ENCODE measurements at regions not wholly inside any gene's neighbourhood (a gene's known extent, or its start where the extent isn't known, plus 50 kb on each side); places are given as distances from the start of the nearest gene placed in this dataset.
A peak's percentile ranks its signal among the peaks of the same experiment; 100 is the strongest.

DNA sequence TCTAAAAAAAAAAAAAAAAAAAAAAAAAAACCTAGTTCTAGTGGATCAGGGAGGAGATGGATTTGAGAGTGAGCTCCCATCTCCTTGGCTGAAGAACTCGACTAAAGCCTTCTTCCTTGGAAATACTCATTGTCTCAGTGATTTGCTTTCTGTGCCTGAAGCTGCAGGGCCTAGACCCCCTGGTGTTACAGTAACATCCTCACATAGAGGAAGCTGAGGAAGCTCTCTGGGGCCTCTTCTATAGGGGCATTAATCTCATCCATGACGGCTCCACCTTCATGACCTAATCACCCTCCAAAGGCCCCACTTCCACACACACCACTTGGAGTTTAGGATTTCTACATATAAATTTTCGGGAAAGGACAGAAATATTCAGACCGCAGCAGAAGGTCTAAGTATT is 95.9 kb upstream of the ETS2 start:
- DNase-seq (ENCODE audit: low spot score): no peak

DNA sequence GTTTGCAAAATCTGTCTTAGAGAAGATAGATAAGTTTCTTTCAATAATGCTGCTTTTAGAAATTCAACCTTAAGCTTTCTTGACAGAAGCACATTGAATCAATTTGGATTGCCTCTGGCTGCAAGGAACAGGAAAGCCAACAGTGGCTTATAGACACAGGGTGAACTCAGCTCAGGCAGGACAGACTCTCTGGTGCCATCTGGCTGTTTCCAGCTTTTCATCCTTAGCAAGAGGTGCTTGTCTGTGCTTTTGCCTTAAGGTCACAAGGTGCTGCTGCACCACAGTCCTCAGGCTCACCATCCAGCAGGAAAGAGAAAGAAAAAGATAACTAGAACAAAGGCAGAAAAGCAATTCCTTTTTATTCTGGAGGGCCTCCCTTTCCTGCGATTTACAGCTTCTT is 93.7 kb upstream of the ETS2 start:
- DNase-seq (ENCODE audit: low spot score): no peak

DNA sequence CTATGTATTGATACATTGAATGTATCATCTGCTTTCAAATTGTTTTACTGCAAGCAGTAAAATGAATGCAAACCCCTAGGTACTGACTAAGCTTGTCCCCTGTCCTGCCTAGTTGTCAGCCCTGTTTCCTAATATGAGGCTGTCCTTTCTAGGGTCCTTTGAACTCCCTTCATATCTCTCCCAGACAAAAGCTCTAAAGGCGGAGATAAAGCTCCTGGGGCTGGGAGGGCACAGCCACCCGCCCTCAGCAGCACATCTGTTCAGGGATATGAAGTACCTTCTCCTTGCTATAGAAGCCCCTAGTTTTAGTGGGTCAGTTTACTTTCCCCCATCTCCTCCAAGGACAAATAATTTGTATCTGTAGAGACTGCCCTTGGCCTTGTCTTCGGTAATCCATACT is 93.1 kb upstream of the ETS2 start:
- no peak for DNase-seq (ENCODE audit: low spot score)

DNA sequence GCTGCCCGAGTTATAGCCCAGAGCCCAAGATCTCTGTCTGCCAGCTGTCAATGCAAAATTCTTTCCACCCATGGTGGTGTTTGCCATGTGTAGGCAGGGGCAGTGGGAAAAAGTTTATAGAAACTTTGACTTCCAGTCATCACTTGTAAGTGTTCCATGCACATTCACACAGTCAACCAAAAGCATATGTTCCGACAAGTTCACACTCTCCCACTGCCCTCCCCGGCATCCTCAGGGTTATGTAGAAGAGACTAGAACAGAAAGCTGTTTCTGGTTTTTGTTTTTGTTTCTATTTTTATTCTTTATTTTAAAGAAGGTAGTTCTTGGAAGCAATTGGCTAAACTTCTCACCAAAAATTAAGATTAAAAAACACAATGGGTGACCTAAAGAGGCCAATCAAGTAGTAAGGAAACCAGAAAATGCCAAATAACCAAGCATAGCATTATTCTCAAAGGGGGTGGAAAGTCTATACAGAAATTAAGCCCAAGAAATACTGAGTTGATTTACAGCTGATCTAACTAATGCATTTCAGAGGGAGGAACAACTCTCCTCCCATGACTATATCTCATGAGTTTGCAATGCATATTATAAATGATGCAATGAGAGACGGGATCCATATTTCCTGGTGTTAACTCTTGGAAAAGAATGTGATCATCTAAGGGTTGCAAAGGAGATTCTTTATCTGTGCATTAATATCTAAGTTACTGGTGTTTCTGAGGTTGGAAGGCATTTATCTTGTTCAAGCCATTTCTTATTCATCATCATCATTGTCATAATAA is 91.5 kb upstream of the ETS2 start:
- DNase-seq (ENCODE audit: low spot score): no peak

DNA sequence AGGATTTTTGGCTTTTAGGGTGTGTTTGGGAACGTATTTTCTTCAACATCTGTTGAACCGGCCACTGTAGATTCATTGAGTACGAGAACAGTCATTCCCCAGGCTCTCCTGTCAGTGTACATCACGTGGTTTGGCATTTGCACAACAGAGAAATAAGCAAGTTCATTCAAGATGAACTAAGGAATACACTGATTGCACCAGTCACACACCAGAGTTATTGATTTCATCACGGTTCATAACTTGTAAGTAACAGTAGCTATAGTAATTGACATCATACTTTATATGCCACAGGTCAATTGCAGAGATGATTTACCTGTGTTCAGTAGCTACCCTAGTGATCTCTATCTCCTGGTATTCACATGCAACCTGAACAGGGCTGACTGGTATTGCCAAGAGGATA is 90.7 kb upstream of the ETS2 start:
- no peak for DNase-seq (ENCODE audit: low spot score)

DNA sequence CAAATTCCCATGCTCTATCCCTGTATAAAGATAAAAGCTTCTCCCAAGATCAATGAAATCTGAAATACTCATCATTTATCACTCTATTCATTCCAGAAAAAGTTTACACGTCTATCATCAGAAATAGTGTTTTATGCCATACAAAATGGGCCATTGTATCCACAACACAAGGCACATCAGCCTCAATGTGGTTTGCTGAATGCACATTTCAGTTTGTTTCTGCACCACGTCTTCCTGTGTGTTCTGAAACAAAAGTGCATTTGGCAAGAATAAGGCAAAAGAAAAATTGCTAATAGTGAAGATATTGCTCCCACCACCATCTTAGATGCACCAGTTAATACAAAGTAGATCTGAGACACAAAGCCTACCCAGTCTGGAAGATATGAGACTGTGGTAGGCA is 89.6 kb upstream of the ETS2 start:
- DNase-seq (ENCODE audit: low spot score): no peak

DNA sequence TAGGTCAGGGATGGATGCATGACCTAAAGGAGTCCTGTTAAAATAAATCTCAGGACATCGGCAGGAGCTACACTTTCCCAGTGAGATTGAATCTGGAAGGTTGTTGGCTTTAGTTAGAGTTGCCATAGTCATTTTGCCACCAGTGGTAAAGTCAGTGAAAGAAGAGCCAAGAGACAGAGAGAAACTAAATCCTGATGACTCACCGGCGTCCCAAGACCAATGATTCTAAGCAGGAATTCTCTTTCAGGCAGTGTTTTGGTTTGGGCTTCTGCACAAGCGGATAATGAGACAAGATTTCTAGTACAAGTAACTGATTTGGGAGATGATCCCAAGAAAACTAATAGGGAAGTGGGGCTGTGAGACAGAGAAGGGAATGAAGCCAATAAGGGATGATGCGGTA is 88.8 kb upstream of the ETS2 start:
- no peak for DNase-seq (ENCODE audit: low spot score)

DNA sequence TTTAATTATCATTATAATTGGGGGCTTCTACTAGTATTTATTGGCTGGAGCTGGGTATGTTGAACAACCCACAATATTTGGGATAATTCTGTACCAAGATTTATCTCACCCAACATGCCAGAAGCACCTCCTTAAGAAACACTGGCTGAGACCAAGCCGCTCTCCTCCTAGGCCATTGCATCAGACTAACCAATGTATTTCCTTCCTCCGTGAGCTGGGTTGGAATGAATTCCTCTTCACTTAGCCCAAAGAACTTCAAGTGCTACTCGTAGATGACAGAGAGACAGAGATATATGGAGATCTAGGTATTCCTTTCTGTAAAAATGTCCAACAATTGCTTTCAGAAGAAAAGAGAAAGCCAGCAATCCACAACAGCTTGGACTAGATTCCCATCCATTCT is 87.2 kb upstream of the ETS2 start:
- no peak for DNase-seq (ENCODE audit: low spot score)

DNA sequence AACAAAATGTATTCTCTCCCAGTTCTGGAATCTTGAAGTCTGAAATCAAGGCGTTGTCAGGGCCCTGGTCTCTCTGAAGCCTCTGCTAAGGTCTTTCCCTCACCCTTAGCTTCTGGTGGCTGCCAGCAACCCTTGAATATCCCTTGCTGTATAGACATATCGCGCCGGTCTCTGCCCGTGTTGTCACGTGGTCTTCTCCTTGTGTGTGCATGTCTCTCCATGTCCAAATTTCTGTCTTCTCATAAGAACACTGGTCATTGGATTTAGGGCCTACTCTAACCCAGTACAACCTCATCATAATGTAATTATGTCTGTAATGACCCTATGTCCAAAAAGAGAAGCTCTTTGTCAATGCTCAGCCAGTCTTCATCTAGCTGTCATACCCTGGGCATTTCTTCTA is 85.7 kb upstream of the ETS2 start:
- DNase-seq (ENCODE audit: low spot score): no peak

DNA sequence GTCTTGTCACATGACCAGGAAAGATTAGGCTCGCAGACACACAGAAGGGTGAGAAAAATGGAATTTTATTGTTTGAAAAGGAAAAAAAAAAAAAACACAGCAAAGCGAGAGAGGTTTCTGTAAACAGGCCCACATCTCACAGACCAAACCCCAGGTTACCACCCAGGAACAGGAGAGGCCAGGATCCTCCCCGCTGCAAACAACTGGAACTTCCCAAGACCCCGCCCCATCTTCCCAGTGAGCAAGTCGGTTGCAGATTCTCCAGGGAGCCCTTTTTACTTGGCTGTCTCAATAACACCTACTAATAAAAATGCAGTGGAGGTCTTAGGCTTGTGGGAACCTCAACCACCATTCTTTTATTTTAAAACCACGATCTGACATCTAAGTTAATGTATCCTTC is 84.7 kb upstream of the ETS2 start:
- no peak for DNase-seq (ENCODE audit: low spot score)

DNA sequence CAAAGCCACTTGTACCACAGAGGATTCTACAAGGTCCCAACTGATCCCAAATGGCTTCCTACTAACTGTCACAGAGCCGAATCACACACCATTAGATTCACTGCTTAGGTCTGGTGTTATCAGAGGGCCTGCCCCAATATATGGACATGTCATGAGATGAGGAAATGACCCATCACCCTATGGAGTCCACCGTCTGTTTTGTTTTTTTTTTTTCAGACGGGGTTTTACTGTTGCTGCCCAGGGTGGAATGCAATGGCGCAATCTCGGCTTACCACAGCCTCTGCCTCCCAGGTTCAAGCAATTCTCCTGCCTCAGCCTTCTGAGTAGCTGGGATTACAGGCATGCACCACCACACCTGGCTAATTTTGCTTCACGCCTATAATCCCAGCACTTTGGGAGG is 83.8 kb upstream of the ETS2 start:
- no peak for DNase-seq (ENCODE audit: low spot score)

DNA sequence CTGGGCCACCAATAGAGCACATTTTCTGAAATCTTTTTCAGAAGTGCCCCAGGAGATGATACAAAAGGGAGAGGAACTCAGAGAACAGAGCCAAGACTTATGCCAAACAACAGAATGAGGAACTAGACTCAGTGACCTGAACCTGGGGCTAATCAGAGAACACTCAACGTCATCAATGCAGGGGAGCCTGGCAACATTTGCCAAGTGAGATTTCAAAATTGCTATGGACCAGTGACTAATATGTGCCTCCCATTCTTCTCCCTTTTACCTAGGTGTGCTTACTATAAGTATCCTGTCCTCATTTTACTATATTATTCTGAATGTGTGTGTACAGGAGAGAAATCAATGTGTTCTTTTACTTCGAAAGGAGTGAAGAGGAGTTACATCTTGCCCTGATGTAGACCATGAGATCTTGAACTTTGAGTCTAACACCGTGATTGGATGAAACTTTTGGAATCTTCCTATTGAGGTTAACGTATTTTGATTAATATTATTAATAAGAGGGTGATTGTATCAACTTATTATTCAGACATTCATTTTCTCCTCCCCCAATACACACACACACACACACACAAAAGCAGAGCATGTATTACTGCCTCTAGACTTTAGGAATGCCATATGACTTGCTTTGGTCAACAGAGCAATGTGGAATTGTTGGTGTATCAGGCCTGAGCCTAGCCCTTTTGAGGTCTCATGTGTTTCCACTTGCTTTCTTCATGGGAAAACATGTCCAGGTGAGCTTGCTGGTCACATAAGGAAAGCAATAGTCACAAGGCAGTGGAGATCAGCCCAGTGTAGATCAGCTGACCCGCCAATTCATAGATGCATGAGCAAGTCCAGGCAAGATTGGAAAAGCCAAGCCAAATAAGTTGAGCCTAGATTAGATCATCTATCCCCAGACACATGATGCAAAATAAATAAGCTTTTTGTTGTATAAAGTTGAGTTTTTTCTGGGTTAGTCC is 80.3 kb upstream of the ETS2 start:
- no peak for DNase-seq (ENCODE audit: low spot score)

DNA sequence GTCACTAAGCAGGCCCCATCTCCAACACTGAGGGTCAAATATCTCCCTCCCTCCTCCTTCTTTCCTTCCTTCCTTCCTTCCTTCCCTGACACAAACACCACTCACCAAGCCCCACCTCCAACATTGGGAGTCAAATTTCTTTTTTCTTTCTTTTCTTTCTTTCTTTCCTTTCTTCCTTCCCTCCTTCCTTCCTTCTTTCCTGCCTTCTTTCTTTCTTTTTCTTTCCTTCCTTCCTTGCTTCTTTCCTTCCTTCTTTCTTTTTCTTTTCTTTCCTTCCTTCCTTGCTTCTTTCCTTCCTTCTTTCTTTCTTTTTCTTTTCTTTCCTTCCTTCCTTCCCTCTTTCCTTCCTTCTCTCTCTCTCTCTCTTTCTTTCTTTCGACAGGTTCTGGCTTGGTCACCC is 79.2 kb upstream of the ETS2 start:
- DNase-seq (ENCODE audit: low spot score): no peak

DNA sequence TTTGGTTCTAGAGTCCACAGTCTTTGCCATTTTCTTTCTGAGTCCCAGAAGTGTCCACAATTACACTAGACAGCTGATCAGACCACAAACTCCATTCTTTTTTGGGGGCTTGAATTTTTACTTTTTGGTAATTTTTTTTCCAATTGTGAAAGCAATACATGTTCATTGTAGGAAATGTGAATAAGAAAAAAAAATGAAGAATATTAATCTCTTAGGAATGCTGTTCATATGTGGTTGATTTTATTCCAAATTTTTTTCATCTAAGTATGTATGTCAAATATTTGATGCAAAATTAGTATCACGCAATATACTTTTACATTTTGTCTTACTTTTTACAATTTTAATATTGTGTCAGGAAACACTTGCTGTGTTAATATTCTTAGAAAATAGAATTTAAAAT is 76.4 kb upstream of the ETS2 start:
- no peak for DNase-seq (ENCODE audit: low spot score)

DNA sequence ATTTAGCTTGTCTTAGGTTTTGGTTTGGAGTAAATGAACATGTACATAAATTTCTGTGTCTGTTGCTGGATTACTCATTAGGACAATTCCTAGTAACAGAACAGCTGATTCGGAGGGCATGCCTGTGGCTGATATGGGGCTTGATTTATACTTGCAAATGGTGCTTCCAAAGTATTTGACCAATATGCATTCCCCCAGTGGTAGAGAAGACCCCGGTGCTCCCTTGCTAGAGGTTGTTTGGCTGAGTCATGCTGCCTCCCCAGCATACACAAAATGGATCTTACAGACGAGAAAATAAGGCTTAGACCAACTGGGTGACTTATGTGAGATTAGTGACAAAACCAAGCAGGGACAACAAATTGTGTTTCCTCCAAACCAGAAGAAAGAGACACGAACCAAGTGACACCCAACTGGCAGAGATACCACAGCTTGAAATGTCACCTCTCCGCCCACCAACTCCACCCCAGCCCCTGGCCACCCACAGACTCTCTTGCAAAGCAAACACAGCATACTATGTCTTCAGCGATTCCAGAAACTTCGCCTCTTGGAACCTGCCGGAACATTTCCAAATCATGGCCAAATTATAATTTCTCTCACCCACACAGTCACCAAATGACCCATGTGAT is 75.9 kb upstream of the ETS2 start:
- DNase-seq (ENCODE audit: low spot score): no peak

DNA sequence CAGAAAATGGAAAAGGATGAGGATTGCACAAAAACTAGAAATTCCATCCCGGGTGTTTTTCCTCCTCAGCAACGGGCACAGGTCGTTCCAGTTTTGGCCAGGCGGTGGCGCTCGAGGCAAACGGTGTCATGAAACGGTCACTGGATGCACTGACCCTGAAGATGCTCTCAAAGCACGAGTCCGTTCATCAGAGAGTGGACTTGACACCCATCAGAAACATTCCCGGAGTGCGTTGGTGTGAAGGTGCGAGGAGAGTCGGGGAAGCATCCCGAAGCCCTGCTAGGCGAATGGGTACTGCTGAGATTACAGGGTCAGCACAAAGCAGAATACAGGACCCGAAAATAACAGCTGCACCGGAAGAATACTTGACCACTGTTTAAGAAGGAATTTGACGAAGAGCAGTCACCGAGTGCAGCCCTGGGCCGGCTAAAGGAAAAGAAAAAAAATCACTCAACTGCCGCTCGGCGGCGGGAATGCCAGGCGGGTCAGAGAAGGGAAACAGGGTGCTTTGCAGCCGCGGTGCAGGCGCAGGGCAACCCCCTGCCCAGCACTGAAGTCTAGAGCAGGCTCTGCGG is 71.7 kb upstream of the ETS2 start:
- DNase-seq (ENCODE audit: low spot score): peak; percentile 69

DNA sequence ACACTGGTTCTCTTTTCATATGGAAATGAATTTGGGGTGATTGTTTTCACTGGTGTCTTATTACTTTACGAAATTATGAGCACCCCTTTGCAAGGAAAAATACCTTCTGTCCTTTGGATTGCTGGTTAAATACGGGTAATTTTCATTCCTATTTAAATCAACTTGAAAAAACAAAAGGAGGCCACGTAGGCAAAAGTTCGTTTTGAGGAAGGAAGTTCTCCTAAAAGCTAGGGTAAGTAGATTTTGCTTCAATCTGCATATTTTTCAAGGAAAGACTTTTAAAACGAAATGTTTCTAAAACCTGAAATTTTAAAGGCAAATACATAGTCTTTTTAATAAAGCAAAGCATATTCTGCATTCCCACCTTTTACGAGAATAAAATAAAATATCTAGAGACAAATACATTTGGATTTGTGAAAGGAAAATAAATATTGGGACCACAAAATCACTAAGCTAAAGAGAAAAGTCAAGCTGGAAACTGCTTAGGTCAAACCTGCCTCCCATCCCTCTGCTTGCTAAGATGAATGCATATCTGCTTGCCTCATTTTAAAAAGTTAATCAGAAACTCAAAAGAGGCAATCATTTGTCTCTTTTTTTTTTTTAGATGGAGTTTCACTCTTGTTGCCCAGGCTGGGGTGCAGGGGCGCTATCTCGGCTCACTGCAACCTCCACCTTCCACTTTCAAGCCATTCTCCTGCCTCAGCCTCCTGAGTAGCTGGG is 70.9 kb upstream of the ETS2 start:
- no peak for DNase-seq (ENCODE audit: low spot score)

DNA sequence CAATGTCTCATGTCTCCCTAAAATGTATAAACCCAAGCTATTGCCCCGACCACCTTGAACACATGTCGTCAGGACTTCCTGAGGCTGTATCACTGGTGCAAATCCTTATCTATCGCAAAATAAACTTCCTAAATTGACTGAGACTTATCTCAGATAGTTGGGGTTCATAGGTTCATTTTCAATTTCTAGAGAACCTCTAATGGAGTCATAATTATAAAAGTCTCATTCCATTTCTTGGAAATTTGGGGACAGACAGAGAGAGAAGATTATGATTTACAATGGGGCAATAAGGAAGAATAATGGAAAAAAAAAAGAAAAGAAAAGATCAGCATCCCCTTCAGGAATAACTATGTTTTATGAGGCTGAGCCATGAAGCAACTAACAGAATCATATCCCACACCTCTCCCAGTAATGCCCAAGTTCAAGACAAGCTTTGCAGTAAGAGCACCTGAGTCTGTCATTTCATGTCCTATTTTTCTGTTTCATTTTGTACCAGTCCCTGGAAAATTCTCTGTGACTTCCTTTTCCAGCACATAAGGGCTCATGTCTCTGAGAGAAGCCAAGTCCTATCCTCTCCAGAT is 70.0 kb upstream of the ETS2 start:
- no peak for DNase-seq (ENCODE audit: low spot score)

DNA sequence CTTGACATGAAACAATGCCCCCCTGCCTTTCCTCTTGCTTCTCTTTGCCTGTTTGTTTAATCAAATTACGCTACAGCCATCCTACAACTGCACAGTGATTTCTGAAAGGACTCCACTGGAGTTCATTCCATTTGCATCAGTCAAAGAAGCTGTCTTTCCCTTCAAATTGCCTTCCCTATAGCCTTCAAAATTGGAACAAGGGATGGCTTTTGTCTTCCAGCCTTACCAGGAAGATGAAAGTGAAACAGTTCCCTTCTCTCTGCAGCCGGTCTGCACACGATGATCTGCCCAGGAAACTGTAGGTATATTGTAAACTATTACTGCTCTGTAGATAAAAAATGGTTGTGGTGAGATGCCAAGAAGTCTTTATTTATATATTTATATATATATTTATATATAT is 65.6 kb upstream of the ETS2 start:
- DNase-seq (ENCODE audit: low spot score): no peak

DNA sequence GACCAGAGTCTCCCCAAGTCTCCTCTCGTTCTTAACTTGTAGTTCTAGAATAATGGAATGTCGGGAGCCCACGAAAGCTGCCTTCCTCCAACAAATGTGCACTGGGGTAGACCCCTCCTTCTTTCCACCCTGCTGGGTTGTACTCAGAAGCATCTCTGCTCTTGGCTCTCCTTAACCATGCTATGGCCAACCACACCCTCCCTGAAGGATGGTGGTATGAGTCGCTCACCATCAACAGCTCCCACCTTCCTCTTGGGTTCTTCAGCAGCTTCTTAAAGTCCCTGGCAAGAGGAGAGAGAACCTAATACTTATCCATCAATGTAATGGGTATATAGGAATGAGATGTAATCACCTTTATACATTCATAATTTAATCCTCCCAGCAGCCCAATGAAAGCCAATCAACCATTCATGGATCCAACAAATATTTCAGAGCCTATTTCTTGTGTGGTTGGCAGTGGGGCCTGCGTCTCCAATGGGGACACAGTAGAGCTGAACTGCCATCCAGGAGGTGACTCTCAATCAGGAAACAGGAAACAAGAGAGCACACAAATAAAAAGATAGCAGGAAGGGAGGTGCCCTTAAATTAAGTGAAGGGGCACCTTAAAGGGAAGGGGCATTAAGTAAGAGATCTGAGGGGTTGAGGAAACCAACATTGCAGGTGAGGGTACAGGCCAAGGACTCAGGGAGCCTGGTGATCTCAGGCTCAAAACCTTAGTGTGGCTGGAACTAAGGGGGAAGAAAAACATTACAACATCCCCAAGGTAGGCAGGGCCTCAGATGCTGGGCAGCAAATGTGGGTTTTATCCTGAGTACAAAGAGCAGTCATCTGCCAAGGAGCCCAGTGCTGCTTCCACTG is 64.4 kb upstream of the ETS2 start:
- no peak for DNase-seq (ENCODE audit: low spot score)

DNA sequence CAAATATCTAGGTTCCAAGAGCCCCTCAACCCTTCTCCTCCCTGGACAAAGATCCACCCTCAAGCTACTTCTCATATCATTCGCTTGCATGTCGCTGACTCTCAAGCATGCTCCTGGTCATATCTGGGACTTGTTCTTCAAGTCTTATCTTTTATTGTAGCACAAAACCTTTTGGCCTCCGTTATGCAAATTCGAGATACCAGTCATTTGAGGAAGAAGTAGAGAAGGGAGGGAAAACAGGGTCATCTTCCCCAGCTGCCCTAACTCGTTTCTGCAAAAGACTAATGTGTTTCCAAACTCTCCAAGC is 63.8 kb upstream of the ETS2 start:
- DNase-seq (ENCODE audit: low spot score): no peak
